GM19239 (cell line): ENCODE measurements at regions not wholly inside any gene's neighbourhood (a gene's known extent, or its start where the extent isn't known, plus 50 kb on each side); places are given as distances from the start of the nearest gene placed in this dataset.
"Not testable (repeated sequence)": the region's sequence is repeated elsewhere in the genome, so short reads cannot be mapped to it uniquely, and the experiment has no call there.

Experiments
- DNase-seq: peaks from one replicate; pipeline ENCODE4 v3.0.0; 2011; ENCODE audit warnings: low spot score; ENCODE audit not compliant: insufficient read length
- FAIRE-seq: peaks from 2 replicates; lab custom pipeline; 2011; peaks lifted over from hg19 to GRCh38; lab: Jason Lieb, UNC

- FAIRE-seq (no peak), DNase-seq (no peak)
Observed at GRCh38 chr13:67577361-67577760, 347.2 kb upstream of the PCDH9 start.

GRCh38 chr13:67574320-67575233, 344.4 kb upstream of the PCDH9 start:
- FAIRE-seq: no peak

GRCh38 chr13:67568205-67568604, 338.1 kb upstream of the PCDH9 start:
- FAIRE-seq: no peak

More at GRCh38 chr13:67574320-67575233, 344.4 kb upstream of the PCDH9 start:
- DNase-seq: no peak

DNA sequence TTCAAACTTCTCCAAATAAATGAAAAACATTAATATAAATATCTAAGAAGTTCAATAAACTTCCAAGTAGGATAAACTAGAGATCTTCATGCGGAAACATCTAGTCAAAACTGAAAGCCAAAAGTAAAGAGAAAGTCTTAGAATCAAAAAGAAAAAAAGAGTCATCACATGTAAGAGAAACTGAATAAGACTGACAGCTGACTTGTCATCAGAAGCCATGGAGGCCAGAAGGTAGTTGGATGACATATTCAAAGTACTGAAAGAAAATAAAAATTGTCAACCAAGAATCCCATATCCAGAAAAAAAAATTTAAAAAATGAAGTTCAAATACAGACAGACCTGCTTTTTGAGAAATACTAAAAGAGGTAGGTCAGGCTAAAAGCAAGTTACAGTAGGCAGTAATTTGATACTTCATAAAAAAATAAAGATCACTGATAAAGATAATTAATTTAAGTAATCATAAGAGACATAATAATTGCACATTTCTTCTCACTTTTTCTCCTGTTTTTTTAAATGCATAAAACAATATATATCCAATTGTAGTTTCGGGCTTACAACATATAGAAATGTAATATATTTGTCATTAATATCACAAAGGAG, 327.6 kb upstream of the PCDH9 start:
- no peak for FAIRE-seq
- no peak for DNase-seq

More at GRCh38 chr13:67568205-67568604, 338.1 kb upstream of the PCDH9 start:
- no peak for DNase-seq

GRCh38 chr13:67557118-67557517, 327.0 kb upstream of the PCDH9 start:
- DNase-seq (no peak), FAIRE-seq (no peak)

DNA sequence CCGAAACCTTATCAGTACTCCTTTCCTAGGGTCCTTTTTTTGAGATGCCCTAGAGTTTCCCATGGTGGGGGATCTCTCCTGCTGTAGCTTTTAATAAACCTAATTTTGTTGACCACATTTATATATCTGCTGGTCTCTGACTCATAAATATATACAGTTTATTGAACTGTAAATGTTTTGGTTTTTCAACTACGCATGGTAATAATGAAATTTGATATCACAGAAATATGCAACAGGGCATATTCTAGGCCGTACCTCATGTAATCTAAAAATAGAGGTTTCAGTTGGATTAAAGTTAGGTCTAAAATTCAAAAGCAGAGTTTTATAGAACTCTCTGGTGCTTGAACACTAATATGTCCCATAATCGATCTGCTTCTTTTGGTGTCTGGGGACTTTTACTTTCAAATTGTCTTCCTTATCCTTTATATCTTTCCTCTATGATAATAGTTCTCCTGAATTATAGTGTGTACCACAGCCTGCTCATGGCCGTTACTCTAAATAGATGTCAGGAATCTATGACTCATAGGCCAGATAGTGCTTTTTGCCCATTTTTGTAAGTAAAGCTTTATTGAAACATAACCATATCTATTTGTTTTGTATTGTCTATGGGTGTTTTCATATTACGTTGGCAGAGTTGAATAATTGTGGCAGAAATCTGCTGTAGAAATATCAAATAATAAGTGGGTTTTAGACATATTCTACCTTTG, 324.8 kb upstream of the PCDH9 start:
- FAIRE-seq (no peak), DNase-seq (no peak)

- DNase-seq (no peak), FAIRE-seq (no peak)
Observed at GRCh38 chr13:67554286-67554685, 324.1 kb upstream of the PCDH9 start.

GRCh38 chr13:67549331-67549730, 319.2 kb upstream of the PCDH9 start:
- FAIRE-seq (no peak), DNase-seq (no peak)

DNA sequence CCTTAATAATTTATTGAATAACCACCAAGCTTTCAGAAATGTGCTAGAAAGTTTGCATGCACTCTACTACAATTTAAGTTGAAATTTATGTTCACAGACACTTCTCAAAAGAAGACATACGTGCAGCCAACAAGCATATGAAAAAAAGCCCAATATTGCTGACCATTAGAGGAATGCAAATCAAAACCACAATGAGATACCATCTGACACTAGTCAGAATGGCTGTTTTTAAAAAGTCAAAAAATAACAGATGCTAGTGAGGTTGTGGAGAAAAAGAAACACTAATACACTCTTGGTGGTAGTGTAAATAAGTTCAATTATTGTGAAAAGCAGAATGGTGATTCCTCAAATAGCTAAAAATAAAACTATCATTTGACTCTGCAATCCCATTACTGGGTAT, 308.8 kb upstream of the PCDH9 start:
- DNase-seq: no peak
- FAIRE-seq: no peak

GRCh38 chr13:67520886-67521285, 290.8 kb upstream of the PCDH9 start:
- DNase-seq (no peak), FAIRE-seq (no peak)

GRCh38 chr13:67519356-67519755, 289.2 kb upstream of the PCDH9 start:
- FAIRE-seq (no peak), DNase-seq (no peak)

DNA sequence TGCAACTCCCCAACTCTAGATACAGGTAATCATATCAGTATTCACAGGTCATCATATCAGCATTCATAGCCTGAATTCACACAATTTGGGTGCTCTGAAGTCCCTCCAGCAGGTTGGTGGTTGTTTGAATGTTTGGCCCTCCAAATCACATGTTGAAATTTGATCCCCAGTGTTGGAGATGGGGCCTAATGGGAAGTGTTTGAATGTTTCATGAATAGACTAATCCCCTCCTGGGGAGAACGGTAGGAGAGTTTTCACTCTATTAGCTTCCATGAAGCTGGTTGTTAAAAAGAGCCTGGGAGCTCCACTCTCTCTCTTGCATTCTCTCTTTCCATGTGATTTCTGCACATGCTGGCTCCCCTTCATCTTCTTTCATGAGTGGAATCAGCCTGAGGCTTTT, 288.6 kb upstream of the PCDH9 start:
- no peak for FAIRE-seq
- no peak for DNase-seq

DNA sequence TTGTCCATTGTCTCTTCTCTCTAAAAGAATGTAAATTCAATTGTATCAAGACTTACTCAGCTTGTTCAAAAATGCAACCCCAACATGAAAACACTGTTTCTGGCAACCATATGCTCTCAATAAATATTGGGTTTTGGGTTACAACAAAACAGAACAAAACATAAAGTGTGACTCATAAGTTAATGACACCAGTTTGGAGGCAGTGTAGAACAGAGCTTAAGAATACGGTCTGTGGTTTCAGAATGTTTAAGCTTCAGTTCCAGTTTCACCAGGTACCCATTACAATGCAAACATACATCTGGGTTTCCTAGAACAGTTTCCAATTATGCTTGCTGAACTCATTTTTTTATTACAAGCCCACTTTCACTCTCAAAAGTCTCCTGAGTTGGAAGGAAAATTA, 285.8 kb upstream of the PCDH9 start:
- FAIRE-seq (peak; percentile 68), DNase-seq (peak; percentile 1)

DNA sequence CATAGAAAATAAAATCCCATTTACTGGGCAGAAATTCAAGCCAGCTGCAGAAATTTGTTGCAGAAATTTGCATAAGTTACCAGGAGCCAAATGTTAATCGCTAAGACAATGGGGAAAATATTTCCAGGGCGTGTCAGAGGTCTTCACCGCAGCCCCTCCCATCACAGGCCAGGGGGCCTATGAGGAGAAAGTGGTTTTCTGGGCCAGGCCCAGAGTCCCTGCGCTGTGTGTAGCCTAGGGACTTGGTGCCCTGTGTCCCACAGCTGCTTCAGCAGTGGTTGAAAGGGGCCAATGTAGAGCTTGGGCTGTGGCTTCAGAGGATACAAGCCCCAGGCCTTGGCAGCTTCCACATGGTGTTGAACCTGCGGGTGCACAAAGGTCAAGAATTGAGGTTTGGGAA, 278.9 kb upstream of the PCDH9 start:
- FAIRE-seq (no peak), DNase-seq (no peak)

DNA sequence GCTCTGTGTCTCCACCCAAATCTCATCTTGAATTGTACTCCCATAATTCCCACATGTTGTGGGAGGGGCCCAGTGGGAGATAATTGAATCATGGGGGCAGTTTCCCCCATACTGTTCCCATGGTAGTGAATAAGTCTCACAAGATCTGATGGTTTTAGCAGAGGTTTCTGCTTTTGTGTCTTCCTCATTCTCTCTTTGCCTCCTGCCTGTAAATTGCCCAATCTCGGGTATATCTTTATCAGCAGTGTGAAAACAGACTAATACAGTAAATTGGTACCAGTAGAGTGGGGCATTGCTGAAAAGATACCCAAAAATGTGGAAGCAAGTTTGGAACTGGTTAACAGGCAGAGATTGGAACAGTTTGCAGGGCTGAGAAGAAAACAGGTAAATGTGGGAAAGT, 278.1 kb upstream of the PCDH9 start:
- not testable (repeated sequence) for DNase-seq, FAIRE-seq

- no peak for DNase-seq
- no peak for FAIRE-seq
Observed at GRCh38 chr13:67506407-67506806, 276.3 kb upstream of the PCDH9 start.

DNA sequence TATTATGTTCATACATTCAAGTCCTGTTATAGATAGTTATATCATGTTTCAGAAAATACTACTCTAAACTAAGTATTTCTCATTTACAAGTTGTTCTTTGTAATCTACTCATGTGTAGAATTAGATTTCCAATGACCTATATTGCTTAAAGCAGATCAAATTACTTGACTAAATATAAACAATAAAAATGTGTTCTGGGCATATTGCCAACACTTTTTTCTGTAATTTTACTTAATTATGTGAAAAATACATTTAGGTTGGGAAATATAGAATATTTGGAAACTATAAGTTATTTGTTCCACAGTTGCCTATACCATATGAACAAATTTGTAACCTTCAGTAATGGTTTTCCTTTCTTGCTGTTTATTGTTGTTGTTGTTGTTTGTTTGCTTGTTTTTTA, 275.2 kb upstream of the PCDH9 start:
- FAIRE-seq (no peak), DNase-seq (no peak)

- FAIRE-seq (no peak), DNase-seq (no peak)
Observed at GRCh38 chr13:67498948-67499347, 268.8 kb upstream of the PCDH9 start.

DNA sequence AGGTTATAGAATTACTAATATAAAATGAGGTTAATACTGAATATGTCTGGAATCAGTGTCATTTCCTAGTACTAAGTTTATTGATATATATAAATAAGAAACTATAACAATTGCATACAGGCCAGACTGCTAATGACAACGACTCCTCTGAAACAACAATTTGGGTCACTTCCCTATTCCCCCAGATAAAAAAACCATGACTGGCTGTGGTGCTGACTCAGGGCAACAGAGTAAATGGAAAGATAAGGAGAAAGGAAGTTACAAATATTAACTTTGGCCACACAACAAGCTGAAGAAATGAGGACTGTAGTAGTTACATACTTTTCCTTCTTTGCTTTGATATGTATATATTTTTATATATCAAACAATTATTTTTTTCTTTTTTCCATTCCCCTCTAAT, 263.7 kb upstream of the PCDH9 start:
- FAIRE-seq (no peak), DNase-seq (no peak)

DNA sequence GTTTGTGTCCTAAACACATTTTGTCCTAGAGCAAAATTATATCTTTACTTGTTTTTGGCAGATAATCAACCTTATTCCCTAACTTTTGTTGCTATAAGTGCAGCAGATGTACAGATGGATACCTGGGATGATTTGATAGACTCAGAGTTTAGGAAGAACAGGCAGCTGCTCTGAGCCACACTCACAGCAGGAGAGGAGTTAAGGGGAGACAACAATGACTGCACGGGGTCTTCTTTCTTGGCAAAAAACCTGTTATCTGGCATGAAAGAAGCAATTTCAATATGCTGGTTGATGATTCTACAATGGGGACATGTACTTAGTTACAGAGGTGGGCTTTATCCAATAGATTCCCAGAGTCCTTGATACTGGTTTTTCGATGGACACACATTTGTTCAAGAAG, 258.9 kb upstream of the PCDH9 start:
- DNase-seq (no peak), FAIRE-seq (no peak)

GRCh38 chr13:67481445-67481844, 251.3 kb upstream of the PCDH9 start:
- no peak for DNase-seq
- no peak for FAIRE-seq
